Lung (tissue), 11 donors: ENCODE measurements at regions not wholly inside any gene's neighbourhood (a gene's known extent, or its start where the extent isn't known, plus 50 kb on each side); places are given as distances from the start of the nearest gene placed in this dataset.

Source experiments
- ATAC-seq: fragments of 200-7000 bp; cut with Tn5 transposase; one replicate; pipeline ENCODE4 v1.9.1; 2020; ENCODE audit warnings: moderate number of reproducible peaks; ENCODE audit not compliant: insufficient read depth, low FRiP score
- DNase-seq, 3 donors: peaks; one replicate each; pipeline ENCODE4 v3.0.0-alpha.2; 2013 to 2017
- H3K27ac ChIP-seq, 2 donors: one replicate each; pipeline ENCODE4 v1.5.1; 2013; ENCODE audit warnings: mild to moderate bottlenecking in 2 of 2, moderate library complexity in 2 of 2, control low read depth in 1 of 2, inconsistent platforms in 1 of 2, low read depth in 1 of 2, low read length in 1 of 2
- H3K27me3 ChIP-seq, 3 donors: one replicate each; pipeline ENCODE4 v1.5.1; 2013; ENCODE audit warnings: low read length in 2 of 3; ENCODE audit not compliant: control insufficient read depth in 3 of 3, insufficient read depth in 3 of 3
- H3K36me3 ChIP-seq, 4 donors: one replicate each; pipeline ENCODE4 v1.5.1; 2013; ENCODE audit warnings: low read length in 4 of 4, mild to moderate bottlenecking in 1 of 4, moderate library complexity in 1 of 4; ENCODE audit not compliant: control insufficient read depth in 4 of 4, insufficient read depth in 4 of 4
- H3K4me1 ChIP-seq, 5 donors: one replicate each; pipeline ENCODE4 v1.5.1; 2013; ENCODE audit warnings: low read length in 5 of 5, mild to moderate bottlenecking in 2 of 5, moderate library complexity in 1 of 5; ENCODE audit not compliant: control insufficient read depth in 5 of 5, insufficient read depth in 5 of 5
- H3K4me3 ChIP-seq: one replicate; pipeline ENCODE4 v1.5.1; 2013; ENCODE audit warnings: mild to moderate bottlenecking, control low read depth, moderate library complexity
- H3K9ac ChIP-seq, 2 donors: one replicate each; pipeline ENCODE4 v1.5.1; 2013; ENCODE audit warnings: low read length in 2 of 2, control low read depth in 1 of 2; ENCODE audit not compliant: insufficient read depth in 1 of 2
- H3K9me3 ChIP-seq, 4 donors: one replicate each; pipeline ENCODE4 v1.5.1; 2013; ENCODE audit warnings: low read length in 3 of 4, mild to moderate bottlenecking in 1 of 4, moderate library complexity in 1 of 4; ENCODE audit not compliant: control insufficient read depth in 4 of 4, insufficient read depth in 3 of 4
- CTCF ChIP-seq: IDR thresholded peaks from 2 replicates; pipeline ENCODE4 v1.5.1; 2012; ENCODE audit warnings: mild to moderate bottlenecking; ENCODE audit errors: control extremely low read depth, extremely low read depth
- WGBS, 2 donors: extraction: QIAGEN DNeasy Blood & Tissue Kit; methylation state at CpG; one replicate each; pipeline ENCODE4 v1.1.7; 2013; 5-methylcytosine and 5-hydroxymethylcytosine counted together
- donor health status: control.
- donor health status: control.
- donor health status: Bipolar disorder and iron deficiency.
- donor health status: healthy.
- donor health status: DM: yes; HTN: yes; CAD: no.

GRCh38 chr15:93321881-93322282 lies 232.9 kb upstream of the RGMA start:
- WGBS, 2 donors: 53 to 68% methylated on average over 9 of the region's 9 CpGs
- H3K4me1 ChIP-seq: peaks cover 0 to 6% (median 1%) of the 10 kb centered on the region in 5 donors
- DNase-seq: peak; percentile 39 to 68 (median 48)
- no peak overlapping the region for H3K4me3 ChIP-seq
- H3K9ac ChIP-seq: peak overlapping the region in 1 of 2 donors; percentile 23
- H3K9me3 ChIP-seq: peaks cover 0 to 2% (median 0%) of the 10 kb centered on the region in 4 donors
- ATAC-seq: peak; percentile 80
- no peaks in the 10 kb centered on the region for H3K36me3 ChIP-seq
- H3K27me3 ChIP-seq: no peaks in the 10 kb centered on the region
- peak overlapping the region in 1 of 2 donors; percentile 32 for H3K27ac ChIP-seq
- TF ChIP-seq CTCF: no peak

- Histone ChIP-seq H3K4me3 (no peak overlapping the region), H3K27me3 (no peaks in the 10 kb centered on the region), H3K9me3 (peaks cover 0 to 2% (median 0%) of the 10 kb centered on the region in 4 donors), H3K27ac (no peak overlapping the region), H3K4me1 (peaks cover 0 to 6% (median 1%) of the 10 kb centered on the region in 5 donors), H3K9ac (no peak overlapping the region), H3K36me3 (no peaks in the 10 kb centered on the region)
- DNase-seq (no peak), ATAC-seq (no peak)
- 91 to 94% methylated on average over 19 of the region's 19 CpGs for WGBS, 2 donors
- no peak for TF ChIP-seq CTCF
Measured at GRCh38 chr15:93319121-93319814, 230.3 kb upstream of the RGMA start.

GRCh38 chr15:93317772-93318171 lies 228.8 kb upstream of the RGMA start:
- Histone ChIP-seq H3K36me3 (no peaks in the 10 kb centered on the region), H3K4me3 (no peak overlapping the region), H3K9me3 (peaks cover 0 to 2% (median 0%) of the 10 kb centered on the region in 4 donors), H3K27me3 (no peaks in the 10 kb centered on the region), H3K27ac (no peak overlapping the region), H3K4me1 (peaks cover 0 to 8% (median 1%) of the 10 kb centered on the region in 5 donors), H3K9ac (no peak overlapping the region)
- ATAC-seq: no peak
- no peak for DNase-seq
- TF ChIP-seq CTCF: no peak
- WGBS, 2 donors: 96 to 99% methylated on average over 4 of the region's 4 CpGs
